ENCODE measurements at regions not wholly inside any gene's neighbourhood (a gene's known extent, or its start where the extent isn't known, plus 50 kb on each side); places are given as distances from the start of the nearest gene placed in this dataset.

DNA sequence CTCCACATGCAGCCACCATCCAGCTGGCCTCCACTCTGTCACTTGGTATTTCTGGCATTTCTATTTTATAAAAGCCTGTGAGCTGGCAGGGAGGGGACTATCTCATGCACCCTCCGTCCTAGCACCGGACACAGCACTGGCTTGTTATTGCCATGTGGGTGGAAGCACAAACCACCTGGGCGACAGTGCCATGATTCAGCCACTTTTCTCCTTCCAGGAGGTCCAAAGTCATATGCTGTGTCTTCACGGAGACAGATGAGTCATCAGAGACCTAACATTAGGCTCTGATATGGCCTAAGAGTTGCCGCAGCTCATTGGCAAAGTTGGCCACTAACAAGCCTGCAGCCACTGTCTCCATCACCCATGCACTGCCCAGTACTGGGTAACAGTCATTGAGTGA lies 1123.0 kb downstream of the VRK1 start:
- CTCF ChIA-PET: no interaction called here

DNA sequence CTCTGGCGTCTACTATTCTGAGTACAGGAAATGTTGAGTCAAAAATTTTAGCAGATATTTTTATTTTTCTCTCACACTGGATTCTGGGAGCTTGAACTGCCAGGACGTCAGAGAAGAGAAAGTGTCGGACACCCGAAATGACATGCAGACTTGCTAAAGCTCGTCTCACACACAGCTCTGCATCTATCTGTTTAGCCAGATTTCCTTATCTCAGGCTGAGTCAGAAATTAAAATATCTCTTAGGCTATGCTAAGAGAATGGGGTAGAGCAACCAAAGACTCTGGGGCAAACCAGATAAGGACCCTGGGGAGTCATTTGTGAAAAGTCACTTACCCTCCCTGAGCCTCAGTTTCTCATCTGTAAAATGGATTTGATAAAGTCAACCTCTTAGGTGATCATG lies 1124.1 kb downstream of the VRK1 start:
- TF ChIP-seq, protein P1, sequence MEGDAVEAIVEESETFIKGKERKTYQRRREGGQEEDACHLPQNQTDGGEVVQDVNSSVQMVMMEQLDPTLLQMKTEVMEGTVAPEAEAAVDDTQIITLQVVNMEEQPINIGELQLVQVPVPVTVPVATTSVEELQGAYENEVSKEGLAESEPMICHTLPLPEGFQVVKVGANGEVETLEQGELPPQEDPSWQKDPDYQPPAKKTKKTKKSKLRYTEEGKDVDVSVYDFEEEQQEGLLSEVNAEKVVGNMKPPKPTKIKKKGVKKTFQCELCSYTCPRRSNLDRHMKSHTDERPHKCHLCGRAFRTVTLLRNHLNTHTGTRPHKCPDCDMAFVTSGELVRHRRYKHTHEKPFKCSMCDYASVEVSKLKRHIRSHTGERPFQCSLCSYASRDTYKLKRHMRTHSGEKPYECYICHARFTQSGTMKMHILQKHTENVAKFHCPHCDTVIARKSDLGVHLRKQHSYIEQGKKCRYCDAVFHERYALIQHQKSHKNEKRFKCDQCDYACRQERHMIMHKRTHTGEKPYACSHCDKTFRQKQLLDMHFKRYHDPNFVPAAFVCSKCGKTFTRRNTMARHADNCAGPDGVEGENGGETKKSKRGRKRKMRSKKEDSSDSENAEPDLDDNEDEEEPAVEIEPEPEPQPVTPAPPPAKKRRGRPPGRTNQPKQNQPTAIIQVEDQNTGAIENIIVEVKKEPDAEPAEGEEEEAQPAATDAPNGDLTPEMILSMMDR (IDR thresholded peaks at IDR 0.05; ENCODE audit: control extremely low read depth, extremely low read depth, low read depth, missing control alignments): no peak
- ChIA-PET POLR2A (no interaction called here), CTCF (no interaction called here)
- no peak for DNase-seq (ENCODE audit: extremely low spot score)

More for the DNA sequence above, 1123.0 kb downstream of the VRK1 start:
- TF ChIP-seq, protein P1 (IDR thresholded peaks at IDR 0.05; ENCODE audit: control extremely low read depth, extremely low read depth, low read depth, missing control alignments): no peak
- POLR2A ChIA-PET: no interaction called here
- DNase-seq (ENCODE audit: extremely low spot score): no peak

DNA sequence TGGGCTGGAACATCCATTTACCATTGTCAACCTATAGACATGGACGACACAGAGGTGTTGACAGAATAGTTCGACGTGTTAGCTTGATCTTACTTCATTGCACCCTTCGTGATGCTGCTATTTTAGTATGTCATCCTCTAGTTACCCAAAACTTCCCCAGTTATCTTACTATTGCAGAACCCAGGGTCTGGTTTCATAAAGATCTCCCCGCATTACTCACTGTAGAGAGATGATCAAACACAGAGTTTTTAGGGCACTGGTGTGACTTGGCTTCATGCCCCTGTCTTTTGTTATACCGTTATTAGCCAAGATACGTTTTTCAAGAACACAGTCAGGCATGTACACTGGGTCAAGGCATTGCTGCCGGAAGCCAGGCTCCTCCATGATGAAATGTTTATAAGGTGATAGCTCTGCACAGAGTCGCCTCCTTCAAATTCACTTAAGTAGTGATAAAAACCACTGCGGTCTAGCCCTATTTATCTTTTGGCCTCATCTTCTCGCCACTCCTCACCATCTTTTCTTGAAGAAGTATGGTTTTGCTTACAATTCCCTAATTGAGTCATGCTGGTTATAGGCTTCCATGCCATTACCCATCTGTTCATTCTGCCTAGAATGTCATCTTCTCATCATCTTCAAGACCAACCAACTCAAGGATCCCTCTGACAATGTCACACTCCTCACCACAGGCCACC lies 1127.9 kb downstream of the VRK1 start:
- TF ChIP-seq, protein P1 (IDR thresholded peaks at IDR 0.05; ENCODE audit: control extremely low read depth, extremely low read depth, low read depth, missing control alignments): no peak
- no peak for DNase-seq (ENCODE audit: extremely low spot score)
- POLR2A ChIA-PET: no interaction called here
- CTCF ChIA-PET: no interaction called here

DNA sequence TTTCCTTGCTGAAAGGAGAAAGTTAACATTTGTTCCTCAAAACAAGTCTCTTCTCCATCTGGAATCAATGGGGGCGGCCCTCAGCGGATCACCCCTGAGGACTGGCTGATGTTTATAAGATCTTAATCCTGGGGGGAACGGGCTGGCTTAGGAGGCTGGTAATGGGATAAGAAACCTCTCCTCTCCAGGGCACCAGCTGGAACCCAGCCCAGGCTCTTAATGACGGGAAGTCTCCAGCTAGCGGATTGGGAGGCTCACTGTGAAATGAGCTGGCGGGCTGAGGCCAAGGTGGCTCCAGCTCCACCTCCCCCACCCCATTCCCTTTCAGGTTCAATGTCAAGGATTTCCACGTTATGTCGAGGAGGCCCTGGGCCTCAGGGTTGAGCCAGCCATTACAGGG lies 1133.0 kb downstream of the VRK1 start:
- TF ChIP-seq, protein P1 (IDR thresholded peaks at IDR 0.05; ENCODE audit: control extremely low read depth, extremely low read depth, low read depth, missing control alignments): no peak
- POLR2A ChIA-PET: no interaction called here
- DNase-seq (ENCODE audit: extremely low spot score): no peak
- CTCF ChIA-PET: no interaction called here

DNA sequence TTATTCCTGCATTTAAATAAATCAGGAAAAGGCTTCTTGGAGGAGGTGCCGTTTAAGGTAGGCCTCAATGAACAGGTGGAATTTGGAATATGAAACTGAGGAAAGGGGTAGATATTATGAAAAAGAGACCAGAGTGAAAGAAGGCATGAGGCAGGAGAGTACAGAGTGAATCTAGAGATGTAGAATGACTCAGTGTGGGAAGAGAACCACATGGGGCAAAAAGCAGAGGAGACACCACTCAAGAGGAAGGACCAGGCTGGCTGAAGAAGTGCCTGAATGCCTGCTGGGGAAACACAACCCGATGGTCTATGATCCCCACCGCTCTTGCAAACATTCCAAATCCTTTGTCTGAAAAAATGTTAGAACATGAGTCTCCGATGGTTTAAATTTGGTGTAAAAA lies 1134.1 kb downstream of the VRK1 start:
- DNase-seq (ENCODE audit: extremely low spot score): no peak
- ChIA-PET CTCF (interaction anchor here (1.4 kb wide), 1 partner anchor 14 kb away, joined by 5 read pairs; no protein-coding TSS in a partner anchor), POLR2A (no interaction called here)
- TF ChIP-seq, protein P1 (IDR thresholded peaks at IDR 0.05; ENCODE audit: control extremely low read depth, extremely low read depth, low read depth, missing control alignments): no peak

DNA sequence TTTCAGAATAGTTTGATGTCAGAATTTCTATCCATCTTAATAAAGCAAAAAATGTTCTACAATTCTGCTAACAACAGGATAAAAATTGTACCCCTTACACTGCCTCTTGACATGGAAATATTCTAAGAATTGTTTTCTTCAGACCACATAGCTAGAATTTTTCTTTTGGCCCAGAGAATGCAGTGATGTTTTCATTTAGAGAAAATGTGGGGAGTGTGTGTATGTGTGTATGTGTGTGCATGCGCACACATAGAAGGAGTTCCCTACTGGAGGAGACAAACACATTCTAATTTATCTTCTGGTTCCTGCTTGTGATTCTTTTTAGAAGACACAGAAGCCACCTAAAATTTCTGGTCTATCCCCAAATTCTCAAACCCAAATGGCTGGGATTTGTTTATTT lies 1145.7 kb downstream of the VRK1 start:
- no peak for DNase-seq (ENCODE audit: extremely low spot score)
- TF ChIP-seq, protein P1 (IDR thresholded peaks at IDR 0.05; ENCODE audit: control extremely low read depth, extremely low read depth, low read depth, missing control alignments): no peak
- POLR2A ChIA-PET: no interaction called here
- CTCF ChIA-PET: no interaction called here
